ENCODE measurements at regions not wholly inside any gene's neighbourhood (a gene's known extent, or its start where the extent isn't known, plus 50 kb on each side); places are given as distances from the start of the nearest gene placed in this dataset.
"Not testable (repeated sequence)": the region's sequence is repeated elsewhere in the genome, so short reads cannot be mapped to it uniquely, and the experiment has no call there.

- DNase-seq: no peak
Observed at GRCh38 chr14:35932659-35933159, 106.6 kb downstream of the BRMS1L start.

DNA sequence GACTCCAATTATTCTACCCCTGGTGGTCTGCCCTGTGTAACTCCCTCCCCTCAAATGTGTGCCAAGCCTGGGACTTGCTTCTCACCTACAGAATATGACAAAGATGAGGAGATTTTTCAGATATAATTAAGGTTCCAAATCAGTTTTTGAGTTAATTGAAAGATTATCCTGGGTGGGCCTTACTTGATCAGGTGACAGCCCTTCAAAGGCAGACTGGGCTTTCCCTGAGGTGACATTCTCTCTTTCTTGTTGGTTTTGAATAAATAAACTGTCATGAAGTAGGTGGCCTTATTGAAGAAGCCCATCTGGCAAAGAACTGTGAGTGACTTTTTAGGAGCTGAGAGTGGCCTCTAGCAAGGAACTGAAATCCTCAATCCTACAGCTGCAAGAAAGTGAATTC, 106.0 kb downstream of the BRMS1L start:
- no peak for DNase-seq

GRCh38 chr14:35931346-35931745, 105.2 kb downstream of the BRMS1L start:
- DNase-seq: no peak

DNA sequence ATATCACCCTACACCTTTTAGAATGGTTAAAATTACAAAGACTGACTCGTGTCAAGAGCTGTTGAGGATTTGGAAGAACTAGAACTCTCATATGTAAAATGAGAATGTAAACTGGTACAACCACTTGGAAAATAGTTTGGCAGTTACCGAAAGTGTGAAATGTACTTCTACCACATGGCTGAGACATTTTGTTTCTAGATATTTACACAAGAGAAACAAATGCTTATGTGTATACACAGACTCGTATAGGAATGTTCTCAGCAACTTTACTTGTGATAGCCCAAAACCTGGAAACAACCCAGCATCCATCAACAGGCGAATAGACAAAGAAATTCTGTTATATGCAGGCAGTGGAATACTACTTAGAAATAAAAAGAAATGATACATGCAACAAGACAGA, 103.0 kb downstream of the BRMS1L start:
- DNase-seq: no peak

DNA sequence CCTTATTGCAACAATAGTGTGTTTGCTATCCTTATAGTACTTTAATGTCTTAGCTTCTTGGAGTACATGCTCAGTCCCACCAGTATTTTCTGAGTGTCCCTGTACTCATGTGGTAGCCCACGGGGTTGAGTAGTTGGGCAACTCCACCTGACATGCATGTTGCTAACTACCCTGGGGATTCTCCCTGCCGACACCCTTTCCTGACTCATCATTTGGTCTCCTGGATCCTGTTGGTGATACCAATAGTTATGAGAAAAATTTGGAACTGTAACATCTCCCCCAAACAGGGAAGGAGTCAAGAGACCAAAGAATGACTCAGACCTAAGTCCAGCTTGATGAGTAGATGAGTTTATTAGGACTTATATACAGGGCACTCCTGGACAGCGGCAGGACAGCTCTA, 101.6 kb downstream of the BRMS1L start:
- no peak for DNase-seq

GRCh38 chr14:35925319-35925718, 99.2 kb downstream of the BRMS1L start:
- no peak for DNase-seq

GRCh38 chr14:35922590-35922989, 96.5 kb downstream of the BRMS1L start:
- DNase-seq: not testable (repeated sequence)

GRCh38 chr14:35921745-35922144, 95.6 kb downstream of the BRMS1L start:
- DNase-seq: no peak
